Tibial nerve (tissue), 4 donors: ENCODE measurements at regions not wholly inside any gene's neighbourhood (a gene's known extent, or its start where the extent isn't known, plus 50 kb on each side); places are given as distances from the start of the nearest gene placed in this dataset.

Experiments used
- EP300 ChIP-seq, 2 donors: sonication (generic); formaldehyde crosslinking; IDR thresholded peaks; one replicate each; pipeline ENCODE4 v1.6.1; 2017; ENCODE audit warnings: antibody characterized with exemption in 2 of 2, mild to moderate bottlenecking in 1 of 2
- POLR2A ChIP-seq, 2 donors: fragments of 450-650 bp; IDR thresholded peaks; one replicate each; pipeline ENCODE4 v1.6.1; 2017; ENCODE audit warnings: antibody characterized with exemption in 2 of 2, mild to moderate bottlenecking in 2 of 2, moderate library complexity in 2 of 2
- TF ChIP-seq, protein P1 (sequence below), 5 experiments: fragments of 200-600 bp in 3 of 5; fragments of 450-650 bp in 2 of 5; sonication (generic) in 3 of 5; IDR thresholded peaks; one replicate each; pipeline ENCODE4 v1.5.1; 2016 to 2019; ENCODE audit warnings: antibody characterized with exemption in 5 of 5, mild to moderate bottlenecking in 3 of 5, moderate library complexity in 2 of 5

DNA sequence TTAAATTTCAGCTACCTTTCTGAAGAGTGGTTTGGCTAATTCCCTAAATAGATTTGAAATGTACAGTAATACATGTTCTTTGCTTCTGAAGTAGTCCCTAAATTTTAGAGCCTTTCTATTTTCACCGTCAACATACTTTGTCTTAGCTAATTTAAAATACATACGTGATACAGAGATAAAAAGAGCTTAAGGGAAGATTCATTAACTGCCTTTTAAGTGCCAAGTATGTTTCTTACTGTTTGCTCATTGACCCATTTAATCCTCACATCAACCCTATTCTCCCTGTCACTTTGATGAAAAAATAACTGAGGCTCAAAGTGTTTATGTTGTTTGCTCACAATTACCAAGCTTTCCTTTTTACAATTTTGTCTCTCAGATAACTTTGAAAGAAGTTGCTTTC, 118.6 kb upstream of the CDH7 start:
- TF ChIP-seq, protein P1, sequence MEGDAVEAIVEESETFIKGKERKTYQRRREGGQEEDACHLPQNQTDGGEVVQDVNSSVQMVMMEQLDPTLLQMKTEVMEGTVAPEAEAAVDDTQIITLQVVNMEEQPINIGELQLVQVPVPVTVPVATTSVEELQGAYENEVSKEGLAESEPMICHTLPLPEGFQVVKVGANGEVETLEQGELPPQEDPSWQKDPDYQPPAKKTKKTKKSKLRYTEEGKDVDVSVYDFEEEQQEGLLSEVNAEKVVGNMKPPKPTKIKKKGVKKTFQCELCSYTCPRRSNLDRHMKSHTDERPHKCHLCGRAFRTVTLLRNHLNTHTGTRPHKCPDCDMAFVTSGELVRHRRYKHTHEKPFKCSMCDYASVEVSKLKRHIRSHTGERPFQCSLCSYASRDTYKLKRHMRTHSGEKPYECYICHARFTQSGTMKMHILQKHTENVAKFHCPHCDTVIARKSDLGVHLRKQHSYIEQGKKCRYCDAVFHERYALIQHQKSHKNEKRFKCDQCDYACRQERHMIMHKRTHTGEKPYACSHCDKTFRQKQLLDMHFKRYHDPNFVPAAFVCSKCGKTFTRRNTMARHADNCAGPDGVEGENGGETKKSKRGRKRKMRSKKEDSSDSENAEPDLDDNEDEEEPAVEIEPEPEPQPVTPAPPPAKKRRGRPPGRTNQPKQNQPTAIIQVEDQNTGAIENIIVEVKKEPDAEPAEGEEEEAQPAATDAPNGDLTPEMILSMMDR (IDR thresholded peaks at IDR 0.05): no peak
- TF ChIP-seq POLR2A (IDR thresholded peaks at IDR 0.05): no peak
- no peak for TF ChIP-seq EP300 (IDR thresholded peaks at IDR 0.05)
